ENCODE measurements at regions not wholly inside any gene's neighbourhood (a gene's known extent, or its start where the extent isn't known, plus 50 kb on each side); places are given as distances from the start of the nearest gene placed in this dataset.

GRCh38 chr3:194777729-194778128 is 92.0 kb downstream of the FAM43A start:
- ChIA-PET POLR2A (no interaction called here), CTCF (no interaction called here)
- TF ChIP-seq RNF2 (IDR thresholded peaks at IDR 0.05; ENCODE audit: borderline replicate concordance, low read depth) (no peak), GATA3 (IDR thresholded peaks at IDR 0.05; ENCODE audit: borderline replicate concordance) (no peak), EHF (CRISPR knock-in tag; IDR thresholded peaks at IDR 0.05) (no peak), ZC3H11A (IDR thresholded peaks at IDR 0.05) (no peak), HMGXB4 (CRISPR knock-in tag; IDR thresholded peaks at IDR 0.05; ENCODE audit: borderline replicate concordance) (no peak), ESRRA (IDR thresholded peaks at IDR 0.05; ENCODE audit: borderline replicate concordance, low read length) (no peak), CHD4 (IDR thresholded peaks at IDR 0.05; ENCODE audit: borderline replicate concordance) (no peak), CTCF (IDR thresholded peaks at IDR 0.05) (no peak), E2F6 (IDR thresholded peaks at IDR 0.05; ENCODE audit: borderline replicate concordance, low read depth) (no peak), FOSL2 (IDR thresholded peaks at IDR 0.05) (no peak), FOSL2 (CRISPR knock-in tag; IDR thresholded peaks at IDR 0.05) (no peak)
- FAIRE-seq (no peak), DNase-seq (ENCODE audit: low read depth in 1 of 2, low spot score in 1 of 2) (no peak), ATAC-seq (no peak)
- peaks cover 8% of the 10 kb centered on the region; the same call in 1 of the 3 replicates for H3K4me1 ChIP-seq
- H3K27ac ChIP-seq: no peak overlapping the region
- WGBS (ENCODE audit: missing lambda C conversion rate): 32% methylated on average over 5 of the region's 5 CpGs
- no peaks in the 10 kb centered on the region for H3K9me3 ChIP-seq
- no peak overlapping the region for H3K4me2 ChIP-seq
- H3K4me3 ChIP-seq: no peak overlapping the region

DNA sequence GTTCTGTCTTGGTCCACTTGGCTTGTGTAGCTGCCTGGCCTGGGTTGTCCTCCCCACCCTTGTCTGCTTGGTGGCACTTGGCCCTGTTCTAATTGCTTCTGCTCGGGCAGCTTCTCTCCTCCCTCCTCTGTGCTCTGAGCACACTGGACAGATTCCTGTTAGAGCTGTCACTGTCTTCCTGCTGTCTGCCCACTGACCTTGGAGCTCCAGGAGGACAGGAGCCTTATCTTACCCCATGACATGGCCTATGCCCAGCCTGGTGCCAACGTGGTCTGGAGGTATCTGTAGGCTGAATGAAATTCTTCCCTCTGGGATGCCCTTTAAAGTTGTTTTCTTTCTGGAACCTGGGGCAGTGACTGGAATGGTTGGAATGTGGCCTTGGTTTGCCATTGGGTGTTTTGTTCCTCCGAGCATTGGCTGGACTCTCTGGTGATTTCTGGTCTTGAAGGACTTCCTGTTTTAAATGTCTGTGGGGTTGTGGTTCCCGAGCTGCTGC is 94.1 kb downstream of the FAM43A start:
- ATAC-seq (no peak), FAIRE-seq (no peak), DNase-seq (ENCODE audit: low read depth in 1 of 2, low spot score in 1 of 2) (no peak)
- Histone ChIP-seq H3K4me1 (no peaks in the 10 kb centered on the region), H3K27ac (no peak overlapping the region), H3K4me2 (no peak overlapping the region; the same call in 2 of the 3 replicates), H3K9me3 (no peaks in the 10 kb centered on the region), H3K4me3 (no peak overlapping the region)
- ChIA-PET CTCF (interaction anchor here (1.6 kb wide), 1 partner anchor 8 kb away, joined by 4 read pairs; no protein-coding TSS in a partner anchor), POLR2A (no interaction called here)
- TF ChIP-seq HOXA7 (CRISPR knock-in tag; IDR thresholded peaks at IDR 0.05) (no peak), HOXB5 (CRISPR knock-in tag; IDR thresholded peaks at IDR 0.05) (no peak), GATA3 (IDR thresholded peaks at IDR 0.05; ENCODE audit: borderline replicate concordance) (no peak), TP53 (CRISPR knock-in tag; IDR thresholded peaks at IDR 0.05) (no peak), POLR2A (IDR thresholded peaks at IDR 0.05; ENCODE audit: low read length) (no peak), ELK1 (IDR thresholded peaks at IDR 0.05; ENCODE audit: low read depth, low read length) (no peak), CEBPB (IDR thresholded peaks at IDR 0.05) (no peak)
- TF ChIP-seq, protein P1, sequence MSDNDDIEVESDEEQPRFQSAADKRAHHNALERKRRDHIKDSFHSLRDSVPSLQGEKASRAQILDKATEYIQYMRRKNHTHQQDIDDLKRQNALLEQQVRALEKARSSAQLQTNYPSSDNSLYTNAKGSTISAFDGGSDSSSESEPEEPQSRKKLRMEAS (IDR thresholded peaks at IDR 0.05): no peak
- WGBS (ENCODE audit: missing lambda C conversion rate): 39% methylated on average over 4 of the region's 4 CpGs

GRCh38 chr3:194780706-194781105 is 95.0 kb downstream of the FAM43A start:
- ChIA-PET CTCF (interaction anchor here (1.6 kb wide), 1 partner anchor 9 kb away, joined by 4 read pairs; no protein-coding TSS in a partner anchor), POLR2A (no interaction called here)
- DNase-seq (ENCODE audit: low read depth in 1 of 2, low spot score in 1 of 2) (no peak), ATAC-seq (no peak), FAIRE-seq (no peak)
- Histone ChIP-seq H3K4me3 (no peak overlapping the region), H3K27ac (no peak overlapping the region), H3K4me1 (no peaks in the 10 kb centered on the region), H3K4me2 (no peak overlapping the region), H3K9me3 (no peaks in the 10 kb centered on the region)
- 52% methylated on average over 5 of the region's 5 CpGs for WGBS (ENCODE audit: missing lambda C conversion rate)
- TF ChIP-seq EHF (CRISPR knock-in tag; IDR thresholded peaks at IDR 0.05) (no peak), JUNB (IDR thresholded peaks at IDR 0.05) (no peak), NR3C1 (IDR thresholded peaks at IDR 0.05) (no peak), E2F6 (IDR thresholded peaks at IDR 0.05; ENCODE audit: borderline replicate concordance, low read depth) (no peak), CHD4 (IDR thresholded peaks at IDR 0.05; ENCODE audit: borderline replicate concordance) (no peak), PHF8 (IDR thresholded peaks at IDR 0.05; ENCODE audit: borderline replicate concordance, low read depth) (no peak), ESRRA (IDR thresholded peaks at IDR 0.05; ENCODE audit: borderline replicate concordance, low read length) (no peak), ELK1 (IDR thresholded peaks at IDR 0.05; ENCODE audit: low read depth, low read length) (no peak), JUN (IDR thresholded peaks at IDR 0.05) (no peak), TFCP2L1 (CRISPR knock-in tag; IDR thresholded peaks at IDR 0.05) (no peak), TP53 (CRISPR knock-in tag; IDR thresholded peaks at IDR 0.05) (no peak), EP300 (IDR thresholded peaks at IDR 0.05) (no peak), POLR2AphosphoS2 (conservative IDR thresholded peaks at IDR 0.05; ENCODE audit: low read length) (no peak), RARB (CRISPR knock-in tag; IDR thresholded peaks at IDR 0.05) (no peak), SMC3 (IDR thresholded peaks at IDR 0.05) (no peak)
- TF ChIP-seq, protein P1 (IDR thresholded peaks at IDR 0.05): no peak

Measured in A549 (cell line).